ENCODE measurements at regions not wholly inside any gene's neighbourhood (a gene's known extent, or its start where the extent isn't known, plus 50 kb on each side); places are given as distances from the start of the nearest gene placed in this dataset.

- TF ChIP-seq BACH2 (CRISPR knock-in tag; IDR thresholded peaks at IDR 0.05; ENCODE audit: borderline replicate concordance) = no peak
- no peak for TF ChIP-seq ZC3H10 (CRISPR knock-in tag; IDR thresholded peaks at IDR 0.05)
- TF ChIP-seq ZNF565 (CRISPR knock-in tag; conservative IDR thresholded peaks at IDR 0.05; ENCODE audit: low read depth) = no peak
- TF ChIP-seq CSDC2 (CRISPR knock-in tag; IDR thresholded peaks at IDR 0.05) = no peak
- no peak for TF ChIP-seq PPARA (CRISPR knock-in tag; IDR thresholded peaks at IDR 0.05; ENCODE audit: borderline replicate concordance)
- TF ChIP-seq CREB5 (CRISPR knock-in tag; IDR thresholded peaks at IDR 0.05; ENCODE audit: low read depth) = no peak
- no peak for TF ChIP-seq ZNF70 (CRISPR knock-in tag; IDR thresholded peaks at IDR 0.05)
- TF ChIP-seq ARNTL (CRISPR knock-in tag; IDR thresholded peaks at IDR 0.05; ENCODE audit: borderline replicate concordance, low read depth) = no peak
- TF ChIP-seq ESRRG (CRISPR knock-in tag; IDR thresholded peaks at IDR 0.05) = no peak
- no peak for TF ChIP-seq GLIS3 (CRISPR knock-in tag; IDR thresholded peaks at IDR 0.05)
- TF ChIP-seq PATZ1 (CRISPR knock-in tag; IDR thresholded peaks at IDR 0.05; ENCODE audit: borderline replicate concordance) = no peak
Observed at GRCh38 chr6:7003041-7003440, 104.7 kb upstream of the RREB1 start.

Data from SK-N-SH treated with all-trans-retinoic acid at 6 μM for 48 hours (cell line).